ENCODE measurements at regions not wholly inside any gene's neighbourhood (a gene's known extent, or its start where the extent isn't known, plus 50 kb on each side); places are given as distances from the start of the nearest gene placed in this dataset.

DNA sequence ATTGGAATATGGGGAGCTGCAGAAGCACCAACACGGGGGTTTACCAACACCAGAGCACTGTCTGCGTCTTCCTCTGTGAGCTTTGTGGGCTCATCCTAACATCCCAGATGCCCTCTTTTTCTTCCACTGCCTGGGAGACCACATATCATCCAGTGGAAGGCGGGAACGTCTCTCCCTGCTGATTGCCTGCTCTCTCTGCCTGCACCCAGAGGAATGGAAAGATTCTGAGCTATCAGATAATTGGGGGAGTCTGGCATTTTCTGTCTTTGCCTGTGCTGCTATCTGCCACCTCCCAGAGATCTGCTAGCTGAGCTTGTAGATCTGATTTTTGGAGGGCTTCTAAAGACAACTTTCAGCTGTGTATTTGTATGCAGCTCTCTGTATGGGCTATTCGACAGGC lies 166.2 kb upstream of the PLXNA2 start:
- no peak for DNase-seq (ENCODE audit: low read depth)
- TF ChIP-seq CTCF (IDR thresholded peaks at IDR 0.05; ENCODE audit: insufficient read depth, low read length, poor library complexity, severe bottlenecking): no peak
- Histone ChIP-seq H3K36me3 (ENCODE audit: control insufficient read depth, insufficient read depth, low read length) (no peaks in the 10 kb centered on the region), H3K27me3 (ENCODE audit: control insufficient read depth, insufficient read depth, low read length) (no peaks in the 10 kb centered on the region), H3K4me3 (ENCODE audit: low read depth, low read length) (no peak overlapping the region)

GRCh38 chr1:208413006-208413405 lies 168.8 kb upstream of the PLXNA2 start:
- H3K36me3 ChIP-seq (ENCODE audit: control insufficient read depth, insufficient read depth, low read length): no peaks in the 10 kb centered on the region
- TF ChIP-seq CTCF (IDR thresholded peaks at IDR 0.05; ENCODE audit: insufficient read depth, low read length, poor library complexity, severe bottlenecking): no peak
- no peak overlapping the region for H3K4me3 ChIP-seq (ENCODE audit: low read depth, low read length)
- DNase-seq (ENCODE audit: low read depth): no peak
- H3K27me3 ChIP-seq (ENCODE audit: control insufficient read depth, insufficient read depth, low read length): no peaks in the 10 kb centered on the region

- H3K36me3 ChIP-seq (ENCODE audit: control insufficient read depth, insufficient read depth, low read length): no peaks in the 10 kb centered on the region
- no peak overlapping the region for H3K4me3 ChIP-seq (ENCODE audit: low read depth, low read length)
- H3K27me3 ChIP-seq (ENCODE audit: control insufficient read depth, insufficient read depth, low read length): no peaks in the 10 kb centered on the region
- DNase-seq (ENCODE audit: low read depth): no peak
- TF ChIP-seq CTCF (IDR thresholded peaks at IDR 0.05; ENCODE audit: insufficient read depth, low read length, poor library complexity, severe bottlenecking): no peak
Observed at GRCh38 chr1:208418667-208419066, 174.5 kb upstream of the PLXNA2 start.

GRCh38 chr1:208419746-208420420 lies 175.7 kb upstream of the PLXNA2 start:
- H3K36me3 ChIP-seq (ENCODE audit: control insufficient read depth, insufficient read depth, low read length): no peaks in the 10 kb centered on the region
- no peak for TF ChIP-seq CTCF (IDR thresholded peaks at IDR 0.05; ENCODE audit: insufficient read depth, low read length, poor library complexity, severe bottlenecking)
- H3K27me3 ChIP-seq (ENCODE audit: control insufficient read depth, insufficient read depth, low read length): no peaks in the 10 kb centered on the region
- no peak overlapping the region for H3K4me3 ChIP-seq (ENCODE audit: low read depth, low read length)
- no peak for DNase-seq (ENCODE audit: low read depth)

GRCh38 chr1:208420696-208421095 lies 176.5 kb upstream of the PLXNA2 start:
- H3K36me3 ChIP-seq (ENCODE audit: control insufficient read depth, insufficient read depth, low read length): no peaks in the 10 kb centered on the region
- no peak for DNase-seq (ENCODE audit: low read depth)
- no peak for TF ChIP-seq CTCF (IDR thresholded peaks at IDR 0.05; ENCODE audit: insufficient read depth, low read length, poor library complexity, severe bottlenecking)
- H3K27me3 ChIP-seq (ENCODE audit: control insufficient read depth, insufficient read depth, low read length): no peaks in the 10 kb centered on the region
- H3K4me3 ChIP-seq (ENCODE audit: low read depth, low read length): no peak overlapping the region

DNA sequence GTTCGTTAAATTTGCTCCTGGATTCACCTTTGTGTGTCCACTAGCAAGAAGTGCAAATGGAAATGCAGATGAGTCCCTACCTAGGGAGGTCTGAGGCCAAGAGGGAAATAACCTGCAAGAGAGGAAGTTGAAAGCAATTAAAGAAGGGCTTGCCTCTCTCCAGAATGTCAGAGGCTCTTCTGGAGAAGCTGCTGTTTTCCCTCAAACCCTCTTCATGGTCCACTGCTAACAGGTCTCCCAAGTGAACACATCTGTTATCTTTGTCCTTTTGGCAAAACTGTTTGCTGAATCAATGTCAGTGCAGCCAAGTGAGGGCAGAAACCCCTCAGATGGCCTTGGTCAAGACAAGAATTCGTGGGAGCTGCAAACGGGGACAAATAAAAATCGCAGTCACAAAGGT lies 177.3 kb upstream of the PLXNA2 start:
- TF ChIP-seq CTCF (IDR thresholded peaks at IDR 0.05; ENCODE audit: insufficient read depth, low read length, poor library complexity, severe bottlenecking): no peak
- Histone ChIP-seq H3K4me3 (ENCODE audit: low read depth, low read length) (no peak overlapping the region), H3K27me3 (ENCODE audit: control insufficient read depth, insufficient read depth, low read length) (no peaks in the 10 kb centered on the region), H3K36me3 (ENCODE audit: control insufficient read depth, insufficient read depth, low read length) (no peaks in the 10 kb centered on the region)
- DNase-seq (ENCODE audit: low read depth): no peak
